IMR-90 (cell line): ENCODE measurements at regions not wholly inside any gene's neighbourhood (a gene's known extent, or its start where the extent isn't known, plus 50 kb on each side); places are given as distances from the start of the nearest gene placed in this dataset.

Experiments
- ATAC-seq: fragments of 200-7000 bp; cut with Tn5 transposase; 2 replicates; pipeline ENCODE4 v1.9.1; 2020; ENCODE audit warnings: low read depth, mild to moderate bottlenecking, moderate library complexity
- BruUV-seq: library from RNA; stranded (reverse); fragments of 400-500 nt; replicated peaks from 2 replicates; lab custom pipeline; 2021; lab: Mats Ljungman, UMichigan
- CTCF ChIA-PET: fragments of 300-600 bp; formaldehyde crosslinking; extraction: SDS; loops from one replicate; lab custom pipeline; 2021; ENCODE audit warnings: antibody characterized with exemption; lab: Yijun Ruan, JAX
- POLR2A ChIA-PET: fragments of 300-600 bp; sonication (Branson Sonifier 250); formaldehyde crosslinking; loops from one replicate; lab custom pipeline; 2022; ENCODE audit warnings: antibody characterized with exemption; ENCODE audit not compliant: unreplicated experiment; lab: Charles Lee
- DNase-seq: peaks from one replicate; pipeline ENCODE4 v3.0.0; 2013
- H2AFZ ChIP-seq: replicated peaks from 2 replicates; pipeline ENCODE3; 2013; ENCODE audit warnings: low read length, mild to moderate bottlenecking; ENCODE audit not compliant: poor library complexity
- H2AK5ac ChIP-seq: 2 replicates; pipeline ENCODE4 v1.6.1; 2013; ENCODE audit warnings: low read depth, low read length, inconsistent platforms
- H2AK9ac ChIP-seq: replicated peaks from 2 replicates; pipeline ENCODE3; 2013; ENCODE audit warnings: mild to moderate bottlenecking, low read depth, low read length, moderate library complexity; ENCODE audit not compliant: poor library complexity
- H2BK120ac ChIP-seq: 2 replicates; pipeline ENCODE4 v1.6.1; 2013; ENCODE audit warnings: low read depth, low read length, inconsistent platforms
- H2BK15ac ChIP-seq: 3 replicates; pipeline ENCODE4 v1.6.1; 2013; ENCODE audit warnings: low read depth, low read length, inconsistent platforms
- H2BK20ac ChIP-seq: 2 replicates; pipeline ENCODE4 v1.6.1; 2013; ENCODE audit warnings: low read depth, mild to moderate bottlenecking, inconsistent platforms, low read length, moderate library complexity
- H2BK5ac ChIP-seq: 2 replicates; pipeline ENCODE4 v1.6.1; 2013; ENCODE audit warnings: mild to moderate bottlenecking, low read depth, low read length, inconsistent platforms; ENCODE audit not compliant: poor library complexity, severe bottlenecking
- H3K14ac ChIP-seq: replicated peaks from 2 replicates; pipeline ENCODE4 v1.6.1; 2013; ENCODE audit warnings: low read depth, low read length, inconsistent platforms
- H3K18ac ChIP-seq: 2 replicates; pipeline ENCODE4 v1.6.1; 2013; ENCODE audit warnings: low read depth, low read length, control low read depth
- H3K23ac ChIP-seq: 2 replicates; pipeline ENCODE4 v1.6.1; 2013; ENCODE audit warnings: low read depth, low read length, inconsistent platforms
- H3K27ac ChIP-seq: 2 replicates; pipeline ENCODE4 v1.5.1; 2013; ENCODE audit warnings: mild to moderate bottlenecking, control low read depth, low read length; ENCODE audit not compliant: insufficient read depth
- H3K27me3 ChIP-seq: 2 replicates; pipeline ENCODE4 v1.6.1; 2013; ENCODE audit warnings: low read length; ENCODE audit not compliant: control insufficient read depth, insufficient read depth
- H3K36me3 ChIP-seq: 2 replicates; pipeline ENCODE4 v1.6.1; 2013; ENCODE audit warnings: low read length, mixed read lengths; ENCODE audit not compliant: control insufficient read depth, insufficient read depth
- H3K4ac ChIP-seq: 2 replicates; pipeline ENCODE4 v1.6.1; 2013; ENCODE audit warnings: low read depth, low read length, inconsistent platforms
- H3K4me1 ChIP-seq: 2 replicates; pipeline ENCODE4 v1.6.1; 2013; ENCODE audit warnings: low read length, mixed read lengths; ENCODE audit not compliant: control insufficient read depth, insufficient read depth
- H3K4me2 ChIP-seq: 2 replicates; pipeline ENCODE4 v1.6.1; 2013; ENCODE audit warnings: low read depth, mild to moderate bottlenecking, control low read depth, low read length, moderate library complexity
- H3K4me3 ChIP-seq: 2 replicates; pipeline ENCODE4 v1.5.1; 2013; ENCODE audit warnings: low read depth, mild to moderate bottlenecking, control low read depth, low read length, moderate library complexity; ENCODE audit not compliant: insufficient read depth
- H3K56ac ChIP-seq: 2 replicates; pipeline ENCODE4 v1.6.1; 2013; ENCODE audit warnings: low read length, inconsistent platforms; ENCODE audit not compliant: insufficient read depth; ENCODE audit errors: extremely low read depth
- H3K79me1 ChIP-seq, 2 experiments: 2 replicates each; pipeline ENCODE4 v1.6.1; 2013; ENCODE audit warnings: low read length in 2 of 2, inconsistent platforms in 1 of 2, low read depth in 1 of 2
- H3K9ac ChIP-seq: 2 replicates; pipeline ENCODE4 v1.6.1; 2013; ENCODE audit warnings: low read depth, low read length, control low read depth
- H3K9me1 ChIP-seq: 2 replicates; pipeline ENCODE4 v1.6.1; 2013; ENCODE audit warnings: low read length, inconsistent platforms; ENCODE audit not compliant: insufficient read depth
- H3K9me3 ChIP-seq: 2 replicates; pipeline ENCODE4 v1.6.1; 2013; ENCODE audit warnings: low read length; ENCODE audit not compliant: control insufficient read depth, insufficient read depth
- H4K20me1 ChIP-seq: 2 replicates; pipeline ENCODE4 v1.6.1; 2013; ENCODE audit warnings: low read length, inconsistent platforms; ENCODE audit not compliant: insufficient read depth
- H4K5ac ChIP-seq: 2 replicates; pipeline ENCODE4 v1.6.1; 2013; ENCODE audit warnings: mild to moderate bottlenecking, low read depth, low read length, control low read depth
- H4K8ac ChIP-seq, 2 experiments: 2 replicates each; pipeline ENCODE4 v1.6.1; 2013; ENCODE audit warnings: low read depth in 2 of 2, low read length in 2 of 2, control low read depth in 1 of 2, inconsistent platforms in 1 of 2
- H4K91ac ChIP-seq: 2 replicates; pipeline ENCODE4 v1.6.1; 2013; ENCODE audit warnings: low read depth, low read length, inconsistent platforms; ENCODE audit not compliant: insufficient read depth
- CEBPB ChIP-seq: IDR thresholded peaks from 2 replicates; pipeline ENCODE4 v1.6.1; 2012; ENCODE audit warnings: low read depth, low read length, improper control_type of control experiment
- FOS ChIP-seq: fragments of 150-350 bp; IDR thresholded peaks from 2 replicates; pipeline ENCODE4 v1.6.1; 2016; ENCODE audit warnings: low read depth, low read length
- RCOR1 ChIP-seq: IDR thresholded peaks from 2 replicates; pipeline ENCODE4 v1.6.1; 2012; ENCODE audit warnings: mild to moderate bottlenecking, low read length, improper control_type of control experiment; ENCODE audit not compliant: insufficient replicate concordance
- WGBS, 2 experiments: methylation state at CpG; one replicate each; pipeline versions ENCODE4 v1.1.5 to v1.1.7; 2013; ENCODE audit warnings: missing lambda C conversion rate in 2 of 2; ENCODE audit not compliant: insufficient read length in 1 of 2; ENCODE audit errors: extremely low coverage in 2 of 2; 5-methylcytosine and 5-hydroxymethylcytosine counted together
- dilution Hi-C: fragments of 300-500 bp; cut with HindIII; formaldehyde crosslinking; loops from one replicate; pipeline ENCODE4 v1.14.3; 2018; ENCODE audit warnings: low sequenced_read_pairs; ENCODE audit not compliant: unreplicated experiment
- in situ Hi-C: fragments of 300-500 bp; cut with MboI; formaldehyde crosslinking; loops from 3 replicates; pipeline ENCODE4 v1.14.3; 2019; ENCODE audit warnings: low sequenced_read_pairs, inconsistent platforms, mixed read lengths
- intact Hi-C: fragments of 100-400 bp; cut with micrococcal nuclease; formaldehyde crosslinking; loops from 2 replicates; pipeline ENCODE4 v1.10.0; 2022

DNA sequence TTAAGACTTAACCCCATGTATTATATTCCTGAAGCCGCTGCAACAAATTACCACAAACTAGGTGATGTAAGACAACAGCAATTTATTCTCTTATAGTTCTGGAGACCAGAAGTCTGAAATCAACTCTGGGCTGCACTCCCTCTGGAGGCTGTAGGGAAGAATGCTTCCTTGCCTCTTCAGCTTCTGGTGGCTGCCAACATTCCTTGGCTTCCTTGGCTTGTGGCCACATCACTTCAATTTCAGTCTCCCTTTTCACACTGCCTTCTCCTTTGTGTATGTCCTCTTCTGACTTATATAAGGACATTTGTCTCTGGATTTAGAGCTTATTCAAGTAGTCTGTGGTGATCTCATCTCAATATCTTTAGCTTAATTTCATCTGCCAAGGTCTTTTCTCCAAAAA, 141.6 kb downstream of the DHX35 start:
- dilution Hi-C loops (no loop called here), in situ Hi-C loops (no loop called here), intact Hi-C loops (no loop called here)
- H3K18ac ChIP-seq = no peak overlapping the region
- DNase-seq (no peak), ATAC-seq (no peak)
- no peak overlapping the region for H3K4me3 ChIP-seq
- no peak for TF ChIP-seq RCOR1
- TF ChIP-seq FOS = no peak
- TF ChIP-seq CEBPB = no peak
- no peaks in the 10 kb centered on the region; the same call in 1 of the 2 replicates for H3K27me3 ChIP-seq
- no peaks in the 10 kb centered on the region for H3K9me3 ChIP-seq
- no peak overlapping the region for H2AK9ac ChIP-seq
- H4K8ac ChIP-seq = no peak overlapping the region
- H4K20me1 ChIP-seq = no peaks in the 10 kb centered on the region
- no peaks in the 10 kb centered on the region for H3K79me1 ChIP-seq
- H3K4ac ChIP-seq = no peak overlapping the region
- no peak overlapping the region for H2BK120ac ChIP-seq
- no peak overlapping the region for H3K23ac ChIP-seq
- H3K56ac ChIP-seq = no peak overlapping the region
- H2BK20ac ChIP-seq = no peak overlapping the region
- no peak overlapping the region for H3K4me2 ChIP-seq
- ChIA-PET POLR2A (no interaction called here), CTCF (interaction anchor here (0.7 kb wide), 1 partner anchor 133 kb away, joined by 3 read pairs; no protein-coding TSS in a partner anchor)
- no peak overlapping the region for H2AFZ ChIP-seq
- H3K9me1 ChIP-seq = no peaks in the 10 kb centered on the region
- H4K5ac ChIP-seq = no peak overlapping the region
- no peaks in the 10 kb centered on the region for H3K4me1 ChIP-seq
- no peak overlapping the region for H4K91ac ChIP-seq
- no peak overlapping the region for H2BK5ac ChIP-seq
- H3K14ac ChIP-seq = no peak overlapping the region
- H2BK15ac ChIP-seq = no peak overlapping the region
- no TSS peak for BruUV-seq
- H3K27ac ChIP-seq = no peak overlapping the region
- no peak overlapping the region for H3K9ac ChIP-seq
- no CpG with 5 or more reads among the region's 1 CpG for WGBS, 2 experiments
- H3K36me3 ChIP-seq = no peaks in the 10 kb centered on the region
- H2AK5ac ChIP-seq = no peak overlapping the region
